ENCODE measurements at regions not wholly inside any gene's neighbourhood (a gene's known extent, or its start where the extent isn't known, plus 50 kb on each side); places are given as distances from the start of the nearest gene placed in this dataset.

DNA sequence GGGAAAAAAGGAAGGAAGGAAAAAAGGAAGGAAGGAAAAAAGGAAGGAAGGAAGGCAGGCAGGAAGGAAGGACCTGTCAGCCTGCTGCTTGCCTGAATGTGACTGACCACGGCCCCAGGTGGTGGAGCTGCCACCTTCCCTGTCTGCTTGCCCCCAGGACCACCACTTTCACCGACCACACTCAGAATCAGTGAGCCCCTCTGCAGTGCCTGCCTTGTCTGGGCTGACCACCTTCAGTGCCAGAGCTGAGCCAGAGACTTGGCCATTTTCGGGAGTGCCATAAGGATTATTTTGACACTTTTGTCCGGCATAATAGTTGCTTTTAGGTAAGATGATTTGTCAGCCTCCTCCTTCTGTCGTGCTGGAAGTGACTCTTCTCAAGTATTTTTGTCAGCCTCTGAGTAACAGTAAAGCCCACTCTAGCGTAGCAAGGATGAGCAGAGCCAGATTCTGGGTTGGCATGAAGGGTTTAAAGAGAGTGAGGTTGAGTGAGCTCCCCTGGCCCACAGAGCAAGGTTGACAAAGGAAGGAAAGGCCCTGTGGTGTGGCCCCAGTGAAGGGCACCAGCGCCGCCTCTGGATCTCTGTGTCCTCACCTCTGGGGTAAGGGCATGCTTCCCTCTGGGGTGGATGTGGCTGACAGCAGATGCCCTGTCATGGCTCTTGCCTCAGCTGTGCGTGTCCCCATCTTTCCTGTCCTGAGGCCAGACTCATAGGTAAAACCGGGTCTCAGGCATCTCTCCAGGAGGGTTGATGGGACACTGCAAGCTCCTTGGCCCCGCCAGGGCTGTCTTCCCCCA is 214.7 kb upstream of the FOXQ1 start:
- DNase-seq, result no peak
- Histone ChIP-seq H3K36me3 (ENCODE audit: control insufficient read depth, insufficient read depth, low read length) (no peaks in the 10 kb centered on the region), H3K9me3 (ENCODE audit: control insufficient read depth, low read length) (no peaks in the 10 kb centered on the region), H3K4me1 (ENCODE audit: control insufficient read depth, insufficient read depth, low read length, poor library complexity, severe bottlenecking) (no peaks in the 10 kb centered on the region), H3K27me3 (replicated peaks; ENCODE audit: control insufficient read depth, insufficient read depth, low read length, poor library complexity, severe bottlenecking) (peaks cover 8% of the 10 kb centered on the region), H3K27ac (ENCODE audit: insufficient read depth, low read length, poor library complexity, severe bottlenecking) (no peak overlapping the region), H3K4me3 (ENCODE audit: insufficient read depth, low read depth, low read length, poor library complexity, severe bottlenecking) (no peak overlapping the region)

- H3K36me3 ChIP-seq (ENCODE audit: control insufficient read depth, insufficient read depth, low read length), result no peaks in the 10 kb centered on the region
- H3K9me3 ChIP-seq (ENCODE audit: control insufficient read depth, low read length), result no peaks in the 10 kb centered on the region
- H3K27ac ChIP-seq (ENCODE audit: insufficient read depth, low read length, poor library complexity, severe bottlenecking), result no peak overlapping the region
- H3K27me3 ChIP-seq (replicated peaks; ENCODE audit: control insufficient read depth, insufficient read depth, low read length, poor library complexity, severe bottlenecking), result no peaks in the 10 kb centered on the region
- DNase-seq, result no peak
- no peak overlapping the region for H3K4me3 ChIP-seq (ENCODE audit: insufficient read depth, low read depth, low read length, poor library complexity, severe bottlenecking)
- H3K4me1 ChIP-seq (ENCODE audit: control insufficient read depth, insufficient read depth, low read length, poor library complexity, severe bottlenecking), result no peaks in the 10 kb centered on the region
Measured at GRCh38 chr6:1094306-1094705, 217.6 kb upstream of the FOXQ1 start.

- DNase-seq, result no peak
- Histone ChIP-seq H3K36me3 (ENCODE audit: control insufficient read depth, insufficient read depth, low read length) (no peaks in the 10 kb centered on the region), H3K4me1 (ENCODE audit: control insufficient read depth, insufficient read depth, low read length, poor library complexity, severe bottlenecking) (no peaks in the 10 kb centered on the region), H3K27ac (ENCODE audit: insufficient read depth, low read length, poor library complexity, severe bottlenecking) (no peak overlapping the region), H3K9me3 (ENCODE audit: control insufficient read depth, low read length) (no peaks in the 10 kb centered on the region), H3K27me3 (replicated peaks; ENCODE audit: control insufficient read depth, insufficient read depth, low read length, poor library complexity, severe bottlenecking) (no peaks in the 10 kb centered on the region), H3K4me3 (ENCODE audit: insufficient read depth, low read depth, low read length, poor library complexity, severe bottlenecking) (no peak overlapping the region)
Measured at GRCh38 chr6:1091900-1092299, 220.0 kb upstream of the FOXQ1 start.

- no peaks in the 10 kb centered on the region for H3K27me3 ChIP-seq (replicated peaks; ENCODE audit: control insufficient read depth, insufficient read depth, low read length, poor library complexity, severe bottlenecking)
- H3K4me3 ChIP-seq (ENCODE audit: insufficient read depth, low read depth, low read length, poor library complexity, severe bottlenecking), result no peak overlapping the region
- no peaks in the 10 kb centered on the region for H3K4me1 ChIP-seq (ENCODE audit: control insufficient read depth, insufficient read depth, low read length, poor library complexity, severe bottlenecking)
- no peaks in the 10 kb centered on the region for H3K36me3 ChIP-seq (ENCODE audit: control insufficient read depth, insufficient read depth, low read length)
- H3K27ac ChIP-seq (ENCODE audit: insufficient read depth, low read length, poor library complexity, severe bottlenecking), result no peak overlapping the region
- no peaks in the 10 kb centered on the region for H3K9me3 ChIP-seq (ENCODE audit: control insufficient read depth, low read length)
- DNase-seq, result no peak
Measured at GRCh38 chr6:1089859-1090258, 222.0 kb upstream of the FOXQ1 start.

DNA sequence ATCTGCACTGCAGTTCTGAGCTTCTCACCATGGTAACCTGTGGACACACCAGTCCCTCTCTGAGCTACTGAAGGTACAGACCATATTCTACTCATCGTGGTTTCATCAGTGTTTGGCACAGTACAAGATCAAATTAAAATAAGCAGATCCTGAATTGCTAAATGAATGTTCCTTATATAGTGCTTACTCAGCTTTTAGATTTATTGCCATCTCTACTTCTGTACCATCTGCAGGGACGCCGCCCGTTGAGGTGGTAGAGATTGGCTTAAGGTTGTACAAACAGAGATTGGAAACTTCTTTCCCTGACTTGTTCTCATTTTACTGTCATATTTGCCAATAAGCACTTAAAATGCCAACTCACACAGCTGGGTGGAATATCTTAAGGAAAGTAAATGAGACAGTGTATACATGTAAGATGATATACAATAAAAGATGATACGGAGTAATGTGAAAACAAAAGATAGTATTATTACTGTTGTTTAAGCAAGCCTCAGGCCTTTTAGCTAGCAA is 223.4 kb upstream of the FOXQ1 start:
- no peaks in the 10 kb centered on the region for H3K27me3 ChIP-seq (replicated peaks; ENCODE audit: control insufficient read depth, insufficient read depth, low read length, poor library complexity, severe bottlenecking)
- no peaks in the 10 kb centered on the region for H3K9me3 ChIP-seq (ENCODE audit: control insufficient read depth, low read length)
- no peak overlapping the region for H3K27ac ChIP-seq (ENCODE audit: insufficient read depth, low read length, poor library complexity, severe bottlenecking)
- DNase-seq, result no peak
- H3K4me3 ChIP-seq (ENCODE audit: insufficient read depth, low read depth, low read length, poor library complexity, severe bottlenecking), result no peak overlapping the region
- no peaks in the 10 kb centered on the region for H3K36me3 ChIP-seq (ENCODE audit: control insufficient read depth, insufficient read depth, low read length)
- H3K4me1 ChIP-seq (ENCODE audit: control insufficient read depth, insufficient read depth, low read length, poor library complexity, severe bottlenecking), result no peaks in the 10 kb centered on the region

DNA sequence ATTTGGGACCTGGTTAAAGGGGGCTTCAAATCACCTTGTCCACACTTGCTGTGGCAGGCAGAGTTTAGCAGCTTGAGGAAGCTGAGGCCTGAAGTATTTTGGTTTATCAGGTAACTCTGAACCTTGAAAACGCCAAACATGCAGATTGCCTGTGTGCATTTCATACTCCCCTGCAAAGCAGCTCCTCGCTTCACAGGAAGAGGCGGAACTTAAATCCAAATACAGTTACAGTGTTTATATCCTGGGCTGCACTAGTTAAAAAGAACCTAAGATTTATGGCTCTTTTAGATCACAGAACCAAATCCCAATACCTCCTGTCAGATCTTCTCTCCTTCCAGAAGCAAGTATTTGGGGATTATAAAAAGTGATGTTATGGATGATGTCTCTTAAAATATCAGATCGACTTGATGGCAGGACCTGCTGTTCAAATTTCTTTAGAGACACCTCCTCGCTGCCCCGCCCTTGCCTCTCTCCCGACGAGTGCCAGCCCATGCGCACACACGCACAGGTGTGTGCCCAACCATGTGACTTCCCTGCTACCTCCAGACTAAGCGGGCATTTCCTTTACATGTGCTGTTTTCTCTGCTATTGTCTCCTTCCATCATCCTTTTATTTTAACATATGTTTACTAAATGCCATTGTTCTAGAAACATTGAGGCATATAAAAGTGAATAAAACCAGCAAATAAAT is 224.6 kb upstream of the FOXQ1 start:
- Histone ChIP-seq H3K36me3 (ENCODE audit: control insufficient read depth, insufficient read depth, low read length) (no peaks in the 10 kb centered on the region), H3K27ac (ENCODE audit: insufficient read depth, low read length, poor library complexity, severe bottlenecking) (no peak overlapping the region), H3K9me3 (ENCODE audit: control insufficient read depth, low read length) (no peaks in the 10 kb centered on the region), H3K4me3 (ENCODE audit: insufficient read depth, low read depth, low read length, poor library complexity, severe bottlenecking) (no peak overlapping the region), H3K27me3 (replicated peaks; ENCODE audit: control insufficient read depth, insufficient read depth, low read length, poor library complexity, severe bottlenecking) (no peaks in the 10 kb centered on the region), H3K4me1 (ENCODE audit: control insufficient read depth, insufficient read depth, low read length, poor library complexity, severe bottlenecking) (no peaks in the 10 kb centered on the region)
- no peak for DNase-seq

DNA sequence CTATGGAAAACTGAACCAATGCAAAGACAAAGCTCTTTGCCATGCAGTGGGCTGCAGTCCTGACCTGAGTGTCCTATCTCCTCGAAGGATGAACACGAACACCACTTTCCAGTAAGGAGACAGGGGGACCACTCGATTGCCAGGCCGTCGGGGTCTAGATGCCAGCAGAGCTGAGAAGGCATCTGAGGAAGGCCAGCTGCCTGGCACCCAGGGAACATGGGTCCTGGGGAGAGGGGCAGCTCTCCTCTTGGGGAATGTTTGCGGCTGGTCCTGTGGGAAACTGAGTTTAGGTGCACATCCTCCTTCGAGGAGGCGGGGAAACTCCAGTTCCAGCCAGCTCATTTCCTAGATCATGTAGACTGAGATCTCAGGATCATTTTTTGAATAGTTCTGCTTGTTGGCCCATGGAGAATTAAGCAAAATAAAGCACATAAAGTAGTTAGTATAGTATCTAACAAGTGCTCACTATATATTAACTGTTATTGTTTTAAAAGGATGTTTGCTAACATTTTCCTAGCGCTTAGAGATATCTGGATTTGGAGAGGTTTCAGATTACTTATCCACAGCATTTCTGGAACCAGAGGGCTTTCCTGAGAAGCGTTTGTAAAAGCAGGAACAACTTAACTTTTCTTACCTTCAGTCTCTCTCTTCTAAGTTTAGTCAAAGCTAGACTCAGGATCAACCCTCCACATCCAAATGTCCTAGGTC is 225.3 kb upstream of the FOXQ1 start:
- no peak for DNase-seq
- Histone ChIP-seq H3K27ac (ENCODE audit: insufficient read depth, low read length, poor library complexity, severe bottlenecking) (no peak overlapping the region), H3K36me3 (ENCODE audit: control insufficient read depth, insufficient read depth, low read length) (no peaks in the 10 kb centered on the region), H3K9me3 (ENCODE audit: control insufficient read depth, low read length) (no peaks in the 10 kb centered on the region), H3K4me1 (ENCODE audit: control insufficient read depth, insufficient read depth, low read length, poor library complexity, severe bottlenecking) (no peaks in the 10 kb centered on the region), H3K4me3 (ENCODE audit: insufficient read depth, low read depth, low read length, poor library complexity, severe bottlenecking) (no peak overlapping the region), H3K27me3 (replicated peaks; ENCODE audit: control insufficient read depth, insufficient read depth, low read length, poor library complexity, severe bottlenecking) (no peaks in the 10 kb centered on the region)

GRCh38 chr6:1082285-1082935 is 229.5 kb upstream of the FOXQ1 start:
- H3K4me3 ChIP-seq (ENCODE audit: insufficient read depth, low read depth, low read length, poor library complexity, severe bottlenecking), result no peak overlapping the region
- no peaks in the 10 kb centered on the region for H3K36me3 ChIP-seq (ENCODE audit: control insufficient read depth, insufficient read depth, low read length)
- H3K9me3 ChIP-seq (ENCODE audit: control insufficient read depth, low read length), result no peaks in the 10 kb centered on the region
- H3K4me1 ChIP-seq (ENCODE audit: control insufficient read depth, insufficient read depth, low read length, poor library complexity, severe bottlenecking), result no peaks in the 10 kb centered on the region
- no peak overlapping the region for H3K27ac ChIP-seq (ENCODE audit: insufficient read depth, low read length, poor library complexity, severe bottlenecking)
- no peaks in the 10 kb centered on the region for H3K27me3 ChIP-seq (replicated peaks; ENCODE audit: control insufficient read depth, insufficient read depth, low read length, poor library complexity, severe bottlenecking)
- no peak for DNase-seq

DNA sequence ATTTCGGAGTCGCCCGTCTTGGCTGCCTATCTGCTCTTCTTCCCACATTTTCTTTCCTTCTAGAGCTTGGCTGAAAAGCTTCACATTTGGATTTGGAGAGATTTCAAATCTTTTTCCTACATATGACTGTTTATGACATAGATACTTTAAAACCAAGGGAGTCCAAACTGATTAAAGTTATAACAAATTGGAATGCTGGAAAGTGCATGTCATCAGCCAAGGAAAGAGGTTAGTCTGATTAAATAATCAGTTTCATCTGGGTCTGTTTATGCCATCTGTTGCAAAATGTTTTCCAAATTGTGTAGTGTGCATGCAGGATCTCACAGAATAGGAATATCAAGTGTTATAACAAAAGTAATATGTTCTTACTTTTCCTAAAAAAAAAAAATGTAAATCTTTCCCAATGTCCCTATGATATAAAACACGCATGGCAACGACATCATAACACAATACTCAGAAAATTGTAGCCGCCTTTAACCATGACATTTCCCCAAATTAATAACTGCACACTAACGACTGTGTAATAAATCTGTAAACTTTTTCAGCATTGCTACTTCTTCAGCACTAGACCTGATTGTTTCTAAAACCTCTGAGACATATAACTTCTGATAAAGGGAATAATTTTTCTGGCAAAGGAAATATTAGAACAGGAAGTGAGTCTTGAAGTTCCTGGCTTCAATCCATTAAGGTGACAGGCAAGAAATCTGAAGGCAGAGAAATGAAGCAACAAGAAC is 230.2 kb upstream of the FOXQ1 start:
- no peaks in the 10 kb centered on the region for H3K4me1 ChIP-seq (ENCODE audit: control insufficient read depth, insufficient read depth, low read length, poor library complexity, severe bottlenecking)
- no peak overlapping the region for H3K4me3 ChIP-seq (ENCODE audit: insufficient read depth, low read depth, low read length, poor library complexity, severe bottlenecking)
- H3K9me3 ChIP-seq (ENCODE audit: control insufficient read depth, low read length), result no peaks in the 10 kb centered on the region
- no peak overlapping the region for H3K27ac ChIP-seq (ENCODE audit: insufficient read depth, low read length, poor library complexity, severe bottlenecking)
- H3K27me3 ChIP-seq (replicated peaks; ENCODE audit: control insufficient read depth, insufficient read depth, low read length, poor library complexity, severe bottlenecking), result no peaks in the 10 kb centered on the region
- no peaks in the 10 kb centered on the region for H3K36me3 ChIP-seq (ENCODE audit: control insufficient read depth, insufficient read depth, low read length)
- no peak for DNase-seq

Data from effector memory CD4-positive, alpha-beta T cell (primary cell).